Kidney (tissue), 13 donors: ENCODE measurements at regions not wholly inside any gene's neighbourhood (a gene's known extent, or its start where the extent isn't known, plus 50 kb on each side); places are given as distances from the start of the nearest gene placed in this dataset.

ENCODE experiments used
- DNase-seq, 5 donors: peaks; one replicate each; pipeline ENCODE4 v3.0.0-alpha.2; 2013 to 2020
- FAIRE-seq: peaks from 2 replicates; lab custom pipeline; 2012; peaks lifted over from hg19 to GRCh38; lab: Jason Lieb, UNC
- H3K27ac ChIP-seq, 2 donors: one replicate each; pipeline ENCODE4 v1.7.0; 2013; ENCODE audit warnings: low read depth in 2 of 2, low read length in 2 of 2, inconsistent platforms in 1 of 2
- H3K27me3 ChIP-seq: one replicate; pipeline ENCODE4 v1.7.1; 2013; ENCODE audit warnings: low read length, inconsistent platforms; ENCODE audit not compliant: control insufficient read depth, insufficient read depth
- H3K36me3 ChIP-seq, 3 donors: one replicate each; pipeline versions ENCODE4 v1.7.0 to v1.7.1; 2013; ENCODE audit warnings: low read length in 3 of 3, control low read depth in 1 of 3, inconsistent platforms in 1 of 3; ENCODE audit not compliant: insufficient read depth in 3 of 3, control insufficient read depth in 2 of 3
- H3K4me1 ChIP-seq, 3 donors: one replicate each; pipeline versions ENCODE4 v1.7.0 to v1.7.1; 2013; ENCODE audit warnings: low read length in 3 of 3, inconsistent platforms in 1 of 3, low read depth in 1 of 3; ENCODE audit not compliant: control insufficient read depth in 2 of 3, insufficient read depth in 2 of 3
- H3K4me3 ChIP-seq, 3 donors: one replicate each; pipeline versions ENCODE4 v1.7.0 to v1.8.1; 2013; ENCODE audit warnings: low read length in 3 of 3, control low read depth in 1 of 3, inconsistent platforms in 1 of 3
- H3K9ac ChIP-seq, 3 donors: one replicate each; pipeline versions ENCODE4 v1.7.0 to v1.7.1; 2013; ENCODE audit warnings: low read length in 3 of 3, control low read depth in 1 of 3, inconsistent platforms in 1 of 3
- H3K9me3 ChIP-seq, 3 donors: one replicate each; pipeline versions ENCODE4 v1.7.0 to v1.7.1; 2013; ENCODE audit warnings: low read length in 3 of 3, control low read depth in 1 of 3, inconsistent platforms in 1 of 3; ENCODE audit not compliant: control insufficient read depth in 2 of 3, insufficient read depth in 1 of 3
- CTCF ChIP-seq: IDR thresholded peaks from 3 replicates; pipeline ENCODE4 v1.5.1; 2012; ENCODE audit warnings: mild to moderate bottlenecking, moderate library complexity, borderline replicate concordance; ENCODE audit not compliant: insufficient read depth; ENCODE audit errors: extremely low read depth
- intact Hi-C: fragments of 100-400 bp; cut with DNase I; formaldehyde crosslinking; loops from one replicate; pipeline ENCODE4 v1.11.1; 2022
- donor health status: control.
- donor health status: control.
- donor health status: control.
- donor health status: control.
- donor health status: control.
- donor health status: DM: yes; HTN: yes; CAD: no.
- donor health status: Normal renal cell carcinoma (clear cell type).

GRCh38 chr3:177358977-177359592 is 161.8 kb upstream of the TBL1XR1 start:
- Histone ChIP-seq H3K4me3 (peak overlapping the region in 2 of 3 donors; percentile 47 to 56), H3K9me3 (no peaks in the 10 kb centered on the region), H3K27me3 (no peaks in the 10 kb centered on the region), H3K4me1 (peaks cover 11 to 51% (median 33%) of the 10 kb centered on the region in 3 donors), H3K27ac (peak overlapping the region; percentile 92 to 94), H3K36me3 (no peaks in the 10 kb centered on the region), H3K9ac (peak overlapping the region in 2 of 3 donors; percentile 10 to 37)
- DNase-seq (peak in 4 of 5 donors; percentile 82 to 89 (median 85)), FAIRE-seq (no peak)
- intact Hi-C loops = loop anchor here (5.0 to 10.0 kb wide), 2 partner anchors 157 to 294 kb away; no protein-coding TSS in a partner anchor
- TF ChIP-seq CTCF = no peak

DNA sequence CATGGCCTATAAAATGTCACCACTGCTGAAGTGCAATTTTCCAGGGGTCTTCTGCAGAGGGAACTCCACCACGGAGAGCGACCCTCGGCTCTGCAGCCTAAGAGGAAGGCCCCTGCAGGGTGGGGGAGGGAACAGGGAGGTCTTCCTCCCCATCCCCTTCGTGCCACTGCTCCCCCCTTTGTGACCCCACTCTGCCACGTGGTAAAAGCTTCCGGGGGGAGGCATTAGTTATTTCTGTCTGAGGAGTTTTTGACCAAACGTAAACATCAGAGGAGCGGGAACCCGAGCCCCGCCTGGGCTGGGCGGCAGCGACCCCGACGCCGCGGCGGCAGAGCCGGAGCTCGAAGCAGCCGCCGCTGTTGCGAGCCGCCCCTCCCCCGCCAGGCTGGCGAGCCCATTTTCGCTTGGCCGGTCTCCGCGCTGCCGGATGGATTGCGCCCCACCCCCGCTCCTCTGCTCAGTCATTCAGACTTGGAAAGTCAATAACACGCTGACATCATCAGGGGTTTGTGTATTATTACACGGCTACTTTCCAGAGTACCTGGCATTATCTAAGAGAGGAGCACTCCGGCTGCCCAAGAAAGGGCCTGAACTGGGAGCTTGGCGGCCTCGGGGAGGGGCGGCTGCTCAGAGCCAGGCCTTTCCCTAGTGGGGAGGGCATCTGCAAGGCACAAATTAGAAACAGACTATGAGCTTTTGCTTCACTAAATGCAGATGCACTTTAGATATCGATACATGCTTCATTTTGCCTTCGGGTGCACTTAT is 162.5 kb upstream of the TBL1XR1 start:
- no peaks in the 10 kb centered on the region for H3K9me3 ChIP-seq
- H3K36me3 ChIP-seq = no peaks in the 10 kb centered on the region
- peaks cover 11 to 51% (median 33%) of the 10 kb centered on the region in 3 donors for H3K4me1 ChIP-seq
- H3K27me3 ChIP-seq = no peaks in the 10 kb centered on the region
- peak overlapping the region; percentile 56 to 74 (median 59) for H3K4me3 ChIP-seq
- peak overlapping the region; percentile 10 to 61 (median 54) for H3K9ac ChIP-seq
- intact Hi-C loops = loop anchor here (5.0 to 10.0 kb wide), 2 partner anchors 157 to 295 kb away; no protein-coding TSS in a partner anchor
- peak overlapping the region; percentile 92 to 96 for H3K27ac ChIP-seq
- DNase-seq (peak; percentile 98 to 99 (median 99)), FAIRE-seq (peak; percentile 23)
- peak; percentile 3 for TF ChIP-seq CTCF

- no peaks in the 10 kb centered on the region for H3K36me3 ChIP-seq
- no peaks in the 10 kb centered on the region for H3K27me3 ChIP-seq
- intact Hi-C loops = no loop called here
- FAIRE-seq = no peak
- peak in 1 of 5 donors; percentile 69 for DNase-seq
- peak overlapping the region; percentile 92 to 96 for H3K27ac ChIP-seq
- H3K9me3 ChIP-seq = no peaks in the 10 kb centered on the region
- peak overlapping the region in 1 of 3 donors; percentile 59 for H3K4me3 ChIP-seq
- peaks cover 11 to 51% (median 33%) of the 10 kb centered on the region in 3 donors for H3K4me1 ChIP-seq
- no peak for TF ChIP-seq CTCF
- peak overlapping the region in 2 of 3 donors; percentile 33 to 54 for H3K9ac ChIP-seq
Observed at GRCh38 chr3:177361081-177361938, 164.0 kb upstream of the TBL1XR1 start.
